K562 (cell line): ENCODE measurements at regions not wholly inside any gene's neighbourhood (a gene's known extent, or its start where the extent isn't known, plus 50 kb on each side); places are given as distances from the start of the nearest gene placed in this dataset.
A peak's percentile ranks its signal among the peaks of the same experiment; 100 is the strongest.

Experiments used
- GTF2F1 ChIP-seq: IDR thresholded peaks from 2 replicates; pipeline ENCODE4 v1.6.1; 2011; ENCODE audit warnings: low read depth, low read length, improper control_type of control experiment
- KAT8 ChIP-seq: fragments of 450-650 bp; IDR thresholded peaks from 2 replicates; pipeline ENCODE4 v1.6.1; 2016; ENCODE audit warnings: low read depth, mild to moderate bottlenecking
- NRF1 ChIP-seq, 2 experiments: fragments of 450-650 bp; IDR thresholded peaks in 1 of 2; conservative IDR thresholded peaks in 1 of 2; 2 replicates each; pipeline ENCODE4 v1.6.1; 2014; ENCODE audit warnings: mild to moderate bottlenecking in 2 of 2
- RAD21 ChIP-seq, 2 experiments: fragments of 250-450 bp in 1 of 2; fragments of 450-650 bp in 1 of 2; sonication (Bioruptor Pico) in 1 of 2; formaldehyde crosslinking in 1 of 2; IDR thresholded peaks in 1 of 2; conservative IDR thresholded peaks in 1 of 2; 2 replicates each; pipeline versions ENCODE4 v1.4.0 to v1.8.0; 2020 to 2022; ENCODE audit warnings: mild to moderate bottlenecking in 2 of 2, moderate library complexity in 1 of 2
- SNRNP70 ChIP-seq: fragments of 200-400 bp; formaldehyde crosslinking; optimal IDR thresholded peaks from 2 replicates; pipeline ENCODE3; 2017; ENCODE audit warnings: low read depth, low read length
- STAT5B ChIP-seq: fragments of 250-450 bp; sonication (Bioruptor Pico); IDR thresholded peaks from 2 replicates; pipeline ENCODE4 v1.8.0; 2021; ENCODE audit warnings: mild to moderate bottlenecking, inconsistent platforms
- ZNF311 ChIP-seq: fragments of 250-450 bp; sonication (Bioruptor Pico); IDR thresholded peaks from 2 replicates; pipeline ENCODE4 v1.4.0; 2020; ENCODE audit warnings: mild to moderate bottlenecking, moderate library complexity
- TF ChIP-seq, protein P1 (sequence below), 2 experiments: fragments of 450-650 bp; formaldehyde crosslinking in 1 of 2; IDR thresholded peaks; 2 replicates each; pipeline versions ENCODE4 v1.4.0 to v1.6.1; 2014 to 2020; ENCODE audit warnings: mild to moderate bottlenecking in 2 of 2, borderline replicate concordance in 1 of 2, low read depth in 1 of 2
- TF ChIP-seq, protein P2 (sequence below): sonication (generic); formaldehyde crosslinking; IDR thresholded peaks from 2 replicates; pipeline ENCODE4 v1.8.1; 2022; ENCODE audit warnings: missing genetic modification reagents
- TF ChIP-seq, protein P3 (sequence below), 3 experiments: IDR thresholded peaks in 2 of 3; conservative IDR thresholded peaks in 1 of 3; 2 replicates each; pipeline ENCODE4 v1.5.1; 2011 to 2012; ENCODE audit warnings: low read length in 3 of 3, mild to moderate bottlenecking in 3 of 3, control low read depth in 2 of 3, improper control_type of control experiment in 1 of 3, inconsistent platforms in 1 of 3, low read depth in 1 of 3, mixed read lengths in 1 of 3, moderate library complexity in 1 of 3; ENCODE audit not compliant: insufficient read depth in 2 of 3
- TF ChIP-seq, protein P4 (sequence below), 2 experiments: IDR thresholded peaks in 1 of 2; conservative IDR thresholded peaks in 1 of 2; 2 replicates each; pipeline ENCODE4 v1.6.1; 2016; ENCODE audit warnings: low read depth in 2 of 2, mild to moderate bottlenecking in 1 of 2, missing compliant biosample characterization in 1 of 2, missing genetic modification characterization in 1 of 2, moderate library complexity in 1 of 2

DNA sequence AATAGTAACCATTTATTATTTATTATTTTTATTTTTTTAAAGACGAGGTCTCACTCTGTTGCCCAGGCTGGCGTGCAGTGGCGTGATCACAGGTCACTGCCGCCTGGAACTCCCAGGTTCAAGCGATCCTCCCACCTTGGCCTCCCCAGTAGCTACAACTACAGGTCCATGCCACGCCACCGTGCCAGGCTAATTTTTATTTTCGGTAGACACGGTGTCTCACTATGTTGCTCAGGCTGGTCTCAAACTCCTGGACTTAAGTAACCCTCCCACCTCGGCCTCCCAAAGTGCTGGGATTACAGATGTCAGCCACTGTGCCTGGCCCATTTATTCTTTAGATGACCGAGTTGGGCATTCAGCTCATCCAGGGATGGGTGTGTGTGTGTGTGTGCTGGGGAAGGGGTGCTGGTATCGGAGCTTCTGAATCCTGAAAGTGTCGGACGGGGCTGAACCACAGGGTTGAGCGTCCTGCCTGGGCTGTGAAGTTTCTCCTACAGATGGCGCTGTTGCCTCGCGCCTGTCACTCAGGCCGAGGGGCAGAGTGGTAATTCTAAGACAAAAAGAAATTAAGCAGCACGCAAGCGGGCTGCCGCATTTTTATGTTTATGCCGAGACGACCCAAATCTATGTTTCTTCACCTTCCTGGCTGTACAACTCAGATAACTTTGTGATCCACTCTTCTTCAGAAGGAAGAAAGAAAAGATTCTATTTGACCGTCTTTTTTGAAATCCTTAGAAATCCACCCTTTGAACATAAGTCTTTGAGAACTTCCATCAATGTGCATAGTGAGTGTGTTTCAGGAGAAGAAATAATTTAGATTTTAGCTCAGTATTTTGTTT, 252.8 kb downstream of the CDH26 start (continued):
- TF ChIP-seq, protein P1, sequence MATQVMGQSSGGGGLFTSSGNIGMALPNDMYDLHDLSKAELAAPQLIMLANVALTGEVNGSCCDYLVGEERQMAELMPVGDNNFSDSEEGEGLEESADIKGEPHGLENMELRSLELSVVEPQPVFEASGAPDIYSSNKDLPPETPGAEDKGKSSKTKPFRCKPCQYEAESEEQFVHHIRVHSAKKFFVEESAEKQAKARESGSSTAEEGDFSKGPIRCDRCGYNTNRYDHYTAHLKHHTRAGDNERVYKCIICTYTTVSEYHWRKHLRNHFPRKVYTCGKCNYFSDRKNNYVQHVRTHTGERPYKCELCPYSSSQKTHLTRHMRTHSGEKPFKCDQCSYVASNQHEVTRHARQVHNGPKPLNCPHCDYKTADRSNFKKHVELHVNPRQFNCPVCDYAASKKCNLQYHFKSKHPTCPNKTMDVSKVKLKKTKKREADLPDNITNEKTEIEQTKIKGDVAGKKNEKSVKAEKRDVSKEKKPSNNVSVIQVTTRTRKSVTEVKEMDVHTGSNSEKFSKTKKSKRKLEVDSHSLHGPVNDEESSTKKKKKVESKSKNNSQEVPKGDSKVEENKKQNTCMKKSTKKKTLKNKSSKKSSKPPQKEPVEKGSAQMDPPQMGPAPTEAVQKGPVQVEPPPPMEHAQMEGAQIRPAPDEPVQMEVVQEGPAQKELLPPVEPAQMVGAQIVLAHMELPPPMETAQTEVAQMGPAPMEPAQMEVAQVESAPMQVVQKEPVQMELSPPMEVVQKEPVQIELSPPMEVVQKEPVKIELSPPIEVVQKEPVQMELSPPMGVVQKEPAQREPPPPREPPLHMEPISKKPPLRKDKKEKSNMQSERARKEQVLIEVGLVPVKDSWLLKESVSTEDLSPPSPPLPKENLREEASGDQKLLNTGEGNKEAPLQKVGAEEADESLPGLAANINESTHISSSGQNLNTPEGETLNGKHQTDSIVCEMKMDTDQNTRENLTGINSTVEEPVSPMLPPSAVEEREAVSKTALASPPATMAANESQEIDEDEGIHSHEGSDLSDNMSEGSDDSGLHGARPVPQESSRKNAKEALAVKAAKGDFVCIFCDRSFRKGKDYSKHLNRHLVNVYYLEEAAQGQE (IDR thresholded peaks at IDR 0.05; ENCODE audit: borderline replicate concordance): peak; percentile 64; the same call in 1 of the 2 replicates
- TF ChIP-seq, protein P1 (CRISPR knock-in tag; IDR thresholded peaks at IDR 0.05; ENCODE audit: low read depth): no peak
- TF ChIP-seq, protein P2, sequence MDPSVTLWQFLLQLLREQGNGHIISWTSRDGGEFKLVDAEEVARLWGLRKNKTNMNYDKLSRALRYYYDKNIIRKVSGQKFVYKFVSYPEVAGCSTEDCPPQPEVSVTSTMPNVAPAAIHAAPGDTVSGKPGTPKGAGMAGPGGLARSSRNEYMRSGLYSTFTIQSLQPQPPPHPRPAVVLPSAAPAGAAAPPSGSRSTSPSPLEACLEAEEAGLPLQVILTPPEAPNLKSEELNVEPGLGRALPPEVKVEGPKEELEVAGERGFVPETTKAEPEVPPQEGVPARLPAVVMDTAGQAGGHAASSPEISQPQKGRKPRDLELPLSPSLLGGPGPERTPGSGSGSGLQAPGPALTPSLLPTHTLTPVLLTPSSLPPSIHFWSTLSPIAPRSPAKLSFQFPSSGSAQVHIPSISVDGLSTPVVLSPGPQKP: no peak
- TF ChIP-seq, protein P3, sequence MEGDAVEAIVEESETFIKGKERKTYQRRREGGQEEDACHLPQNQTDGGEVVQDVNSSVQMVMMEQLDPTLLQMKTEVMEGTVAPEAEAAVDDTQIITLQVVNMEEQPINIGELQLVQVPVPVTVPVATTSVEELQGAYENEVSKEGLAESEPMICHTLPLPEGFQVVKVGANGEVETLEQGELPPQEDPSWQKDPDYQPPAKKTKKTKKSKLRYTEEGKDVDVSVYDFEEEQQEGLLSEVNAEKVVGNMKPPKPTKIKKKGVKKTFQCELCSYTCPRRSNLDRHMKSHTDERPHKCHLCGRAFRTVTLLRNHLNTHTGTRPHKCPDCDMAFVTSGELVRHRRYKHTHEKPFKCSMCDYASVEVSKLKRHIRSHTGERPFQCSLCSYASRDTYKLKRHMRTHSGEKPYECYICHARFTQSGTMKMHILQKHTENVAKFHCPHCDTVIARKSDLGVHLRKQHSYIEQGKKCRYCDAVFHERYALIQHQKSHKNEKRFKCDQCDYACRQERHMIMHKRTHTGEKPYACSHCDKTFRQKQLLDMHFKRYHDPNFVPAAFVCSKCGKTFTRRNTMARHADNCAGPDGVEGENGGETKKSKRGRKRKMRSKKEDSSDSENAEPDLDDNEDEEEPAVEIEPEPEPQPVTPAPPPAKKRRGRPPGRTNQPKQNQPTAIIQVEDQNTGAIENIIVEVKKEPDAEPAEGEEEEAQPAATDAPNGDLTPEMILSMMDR (IDR thresholded peaks at IDR 0.05 in 2 of 3, conservative IDR thresholded peaks at IDR 0.05 in 1 of 3; ENCODE audit: insufficient read depth in 2 of 3, low read depth in 1 of 3, low read length in 3 of 3): peak; percentile 81 to 90 (median 85)
- TF ChIP-seq, protein P4, sequence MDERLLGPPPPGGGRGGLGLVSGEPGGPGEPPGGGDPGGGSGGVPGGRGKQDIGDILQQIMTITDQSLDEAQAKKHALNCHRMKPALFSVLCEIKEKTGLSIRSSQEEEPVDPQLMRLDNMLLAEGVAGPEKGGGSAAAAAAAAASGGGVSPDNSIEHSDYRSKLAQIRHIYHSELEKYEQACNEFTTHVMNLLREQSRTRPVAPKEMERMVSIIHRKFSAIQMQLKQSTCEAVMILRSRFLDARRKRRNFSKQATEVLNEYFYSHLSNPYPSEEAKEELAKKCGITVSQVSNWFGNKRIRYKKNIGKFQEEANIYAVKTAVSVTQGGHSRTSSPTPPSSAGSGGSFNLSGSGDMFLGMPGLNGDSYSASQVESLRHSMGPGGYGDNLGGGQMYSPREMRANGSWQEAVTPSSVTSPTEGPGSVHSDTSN (CRISPR knock-in tag; IDR thresholded peaks at IDR 0.05; ENCODE audit: low read depth): peak; percentile 66
- TF ChIP-seq, protein P4 (tag; conservative IDR thresholded peaks at IDR 0.05; ENCODE audit: low read depth): peak; percentile 77
- TF ChIP-seq RAD21 (CRISPR knock-in tag; conservative IDR thresholded peaks at IDR 0.05 in 1 of 2, IDR thresholded peaks at IDR 0.05 in 1 of 2) (peak; percentile 63 to 81), SNRNP70 (no peak), NRF1 (conservative IDR thresholded peaks at IDR 0.05 in 1 of 2, IDR thresholded peaks at IDR 0.05 in 1 of 2) (no peak), ZNF311 (CRISPR knock-in tag) (no peak), STAT5B (no peak), KAT8 (no peak), GTF2F1 (no peak)
